ENCODE measurements at regions not wholly inside any gene's neighbourhood (a gene's known extent, or its start where the extent isn't known, plus 50 kb on each side); places are given as distances from the start of the nearest gene placed in this dataset.

- Mint-ChIP-seq H3K27ac (no peak overlapping the region), H3K9me3 (no peaks in the 10 kb centered on the region), H3K4me1 (no peaks in the 10 kb centered on the region), H3K4me3 (no peak overlapping the region), H3K27me3 (no peaks in the 10 kb centered on the region), H3K36me3 (ENCODE audit: low read depth) (no peaks in the 10 kb centered on the region)
- intact Hi-C loops (cut with micrococcal nuclease), result no loop called here
- DNase-seq, result no peak
- no peak for TF ChIP-seq CTCF (IDR thresholded peaks at IDR 0.05)
- no peak for ATAC-seq (ENCODE audit: low read depth)
- CTCF ChIA-PET, result no interaction called here
- POLR2A ChIA-PET, result interaction anchor here (0.6 kb wide), 1 partner anchor 303 kb away, joined by 3 read pairs; no protein-coding TSS in a partner anchor
Measured at GRCh38 chr2:18242716-18243115, 317.7 kb downstream of the RDH14 start.

GRCh38 chr2:18238209-18238608 lies 322.2 kb downstream of the RDH14 start:
- intact Hi-C loops (cut with micrococcal nuclease), result no loop called here
- no peaks in the 10 kb centered on the region for H3K4me1 Mint-ChIP-seq
- no peak for ATAC-seq (ENCODE audit: low read depth)
- no peak overlapping the region for H3K27ac Mint-ChIP-seq
- CTCF ChIA-PET, result no interaction called here
- DNase-seq, result no peak
- POLR2A ChIA-PET, result no interaction called here
- H3K4me3 Mint-ChIP-seq, result no peak overlapping the region
- H3K36me3 Mint-ChIP-seq (ENCODE audit: low read depth), result no peaks in the 10 kb centered on the region
- H3K9me3 Mint-ChIP-seq, result no peaks in the 10 kb centered on the region
- no peaks in the 10 kb centered on the region for H3K27me3 Mint-ChIP-seq
- no peak for TF ChIP-seq CTCF (IDR thresholded peaks at IDR 0.05)

GRCh38 chr2:18237298-18237697 lies 323.2 kb downstream of the RDH14 start:
- Mint-ChIP-seq H3K4me1 (no peaks in the 10 kb centered on the region), H3K27me3 (no peaks in the 10 kb centered on the region), H3K4me3 (no peak overlapping the region), H3K36me3 (ENCODE audit: low read depth) (no peaks in the 10 kb centered on the region), H3K27ac (no peak overlapping the region), H3K9me3 (no peaks in the 10 kb centered on the region)
- ATAC-seq (ENCODE audit: low read depth), result no peak
- ChIA-PET CTCF (no interaction called here), POLR2A (no interaction called here)
- no peak for TF ChIP-seq CTCF (IDR thresholded peaks at IDR 0.05)
- intact Hi-C loops (cut with micrococcal nuclease), result no loop called here
- DNase-seq, result no peak

- Mint-ChIP-seq H3K9me3 (no peaks in the 10 kb centered on the region), H3K4me3 (no peak overlapping the region), H3K36me3 (ENCODE audit: low read depth) (no peaks in the 10 kb centered on the region), H3K4me1 (no peaks in the 10 kb centered on the region), H3K27me3 (peaks cover 3% of the 10 kb centered on the region), H3K27ac (no peak overlapping the region)
- intact Hi-C loops (cut with micrococcal nuclease), result no loop called here
- POLR2A ChIA-PET, result no interaction called here
- no peak for ATAC-seq (ENCODE audit: low read depth)
- no peak for DNase-seq
- CTCF ChIA-PET, result no interaction called here
- no peak for TF ChIP-seq CTCF (IDR thresholded peaks at IDR 0.05)
Measured at GRCh38 chr2:18232731-18233438, 327.6 kb downstream of the RDH14 start.

- no peak for TF ChIP-seq CTCF (IDR thresholded peaks at IDR 0.05)
- ChIA-PET CTCF (no interaction called here), POLR2A (no interaction called here)
- intact Hi-C loops (cut with micrococcal nuclease), result no loop called here
- Mint-ChIP-seq H3K9me3 (peaks cover 3% of the 10 kb centered on the region), H3K27me3 (peaks cover 3% of the 10 kb centered on the region), H3K4me3 (no peak overlapping the region), H3K4me1 (no peaks in the 10 kb centered on the region), H3K36me3 (ENCODE audit: low read depth) (no peaks in the 10 kb centered on the region), H3K27ac (no peak overlapping the region)
- DNase-seq, result no peak
- no peak for ATAC-seq (ENCODE audit: low read depth)
Measured at GRCh38 chr2:18230668-18231067, 329.8 kb downstream of the RDH14 start.

Data from activated B cell treated with CpG ODN at 0.5 μM for 24 hours (primary cell).